ENCODE measurements at regions not wholly inside any gene's neighbourhood (a gene's known extent, or its start where the extent isn't known, plus 50 kb on each side); places are given as distances from the start of the nearest gene placed in this dataset.

DNA sequence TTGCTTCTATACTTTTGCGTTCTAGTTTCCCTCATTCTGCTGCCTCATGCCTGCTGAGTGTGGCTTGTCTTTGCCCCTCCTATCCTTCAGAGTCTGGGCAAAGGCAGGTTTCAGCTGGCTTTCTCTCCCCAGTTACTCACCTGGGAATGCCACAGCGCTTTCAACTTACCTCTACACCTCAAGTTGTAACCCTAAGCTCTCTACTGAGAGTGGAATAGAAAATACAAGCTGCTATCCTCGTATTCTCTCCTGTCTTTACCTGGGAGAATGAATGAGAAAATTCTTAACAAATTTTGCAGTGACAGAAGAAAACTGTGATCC, 316.3 kb upstream of the KLF12 start:
- DNase-seq = no peak

DNA sequence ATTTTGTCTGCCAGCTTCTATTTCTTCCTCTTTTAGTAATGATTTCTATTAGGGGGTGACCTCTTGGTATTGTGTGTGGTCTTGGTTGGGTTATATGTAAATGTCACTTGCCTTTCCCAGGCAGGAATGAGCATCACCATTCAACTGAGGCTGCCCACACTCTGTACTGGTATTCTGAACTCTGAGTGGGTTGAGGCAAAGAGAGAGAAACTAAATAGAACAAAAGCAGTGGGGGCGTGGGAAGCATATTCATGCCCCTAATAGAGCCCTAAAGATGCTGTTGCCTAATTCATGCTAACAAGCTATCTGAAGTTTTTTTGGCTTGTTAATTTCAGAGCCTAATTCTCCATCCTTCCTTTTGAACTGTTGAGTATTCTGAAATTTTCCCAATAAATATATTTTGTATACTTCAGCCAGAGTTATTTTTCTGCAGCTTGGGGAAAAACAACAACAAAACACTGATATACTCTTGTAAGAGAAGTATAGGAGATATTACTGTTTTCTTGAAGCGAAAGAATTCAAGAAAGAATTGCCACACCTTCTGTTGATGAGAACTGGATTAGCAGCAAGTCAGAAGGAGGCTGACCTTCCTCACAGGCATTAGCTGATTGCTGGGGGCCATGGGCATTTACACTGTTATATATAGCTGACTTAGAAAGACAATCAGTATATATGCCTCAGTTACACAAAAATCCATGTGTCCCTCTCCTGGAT, 315.8 kb upstream of the KLF12 start:
- no peak for DNase-seq

DNA sequence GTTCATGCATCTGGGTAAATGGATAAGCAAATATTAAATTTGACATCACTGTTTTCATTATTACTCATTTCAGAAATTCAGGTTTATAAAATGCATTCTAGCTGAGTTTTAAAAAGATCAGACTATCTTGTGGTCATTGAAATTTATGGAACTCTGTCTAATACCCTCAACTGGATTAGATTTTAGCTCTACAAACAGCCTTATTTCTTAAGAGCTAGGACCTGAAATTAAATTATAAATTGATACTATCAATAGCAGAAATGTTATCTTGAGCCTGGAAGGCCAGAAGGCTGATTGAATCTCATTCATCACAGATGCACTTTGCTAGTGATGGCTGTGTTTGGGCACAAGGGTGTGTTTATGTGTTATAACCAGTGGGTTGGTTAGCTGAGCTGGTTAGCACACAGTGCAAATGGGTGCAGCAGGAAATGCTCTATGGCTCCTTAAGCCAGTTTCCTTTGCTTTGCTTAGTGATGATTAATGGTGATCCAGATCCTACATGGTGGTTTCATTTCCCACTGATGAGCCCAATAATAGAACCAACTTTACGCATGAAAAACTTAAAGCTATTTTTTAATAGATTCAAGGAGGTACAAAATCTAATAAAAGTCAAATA, 310.8 kb upstream of the KLF12 start:
- no peak for DNase-seq

DNA sequence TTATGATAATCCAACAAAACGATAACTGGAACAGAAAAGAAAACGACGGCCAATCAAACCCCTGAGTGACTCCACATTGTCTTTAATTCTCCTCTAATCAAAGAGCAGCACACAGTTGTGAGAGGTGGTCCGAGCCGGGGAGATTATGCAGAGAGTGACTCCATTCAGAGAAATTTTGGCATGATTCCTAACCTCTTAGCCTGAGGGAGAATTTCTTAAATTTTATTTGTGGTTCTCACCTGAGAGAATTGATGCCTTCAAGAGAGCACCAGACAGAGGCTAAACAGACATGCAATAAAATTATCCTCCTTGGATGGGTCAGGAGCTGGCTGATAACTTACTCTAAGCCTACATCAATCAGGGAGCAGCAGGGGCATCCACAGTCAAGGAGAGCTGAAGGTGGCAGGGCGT, 310.0 kb upstream of the KLF12 start:
- no peak for DNase-seq

DNA sequence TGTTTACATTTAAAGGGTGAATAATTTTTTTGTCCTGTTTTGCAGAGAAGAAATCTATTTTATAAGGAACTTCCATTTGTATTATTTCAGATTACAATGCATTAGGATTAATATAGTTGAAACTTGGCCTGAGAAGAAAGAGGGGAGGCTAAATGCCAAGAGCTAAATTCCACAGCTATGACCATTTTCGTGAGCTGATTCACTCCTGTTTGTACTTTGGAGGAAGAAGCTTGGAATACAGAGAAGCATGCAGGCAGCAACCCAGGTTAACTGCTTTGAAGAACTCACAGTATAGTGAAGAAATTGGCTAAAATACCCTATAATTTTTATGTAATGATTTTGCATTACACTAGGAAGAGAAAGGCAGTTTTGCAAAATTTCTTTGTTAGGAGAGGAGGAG, 309.4 kb upstream of the KLF12 start:
- DNase-seq = no peak

DNA sequence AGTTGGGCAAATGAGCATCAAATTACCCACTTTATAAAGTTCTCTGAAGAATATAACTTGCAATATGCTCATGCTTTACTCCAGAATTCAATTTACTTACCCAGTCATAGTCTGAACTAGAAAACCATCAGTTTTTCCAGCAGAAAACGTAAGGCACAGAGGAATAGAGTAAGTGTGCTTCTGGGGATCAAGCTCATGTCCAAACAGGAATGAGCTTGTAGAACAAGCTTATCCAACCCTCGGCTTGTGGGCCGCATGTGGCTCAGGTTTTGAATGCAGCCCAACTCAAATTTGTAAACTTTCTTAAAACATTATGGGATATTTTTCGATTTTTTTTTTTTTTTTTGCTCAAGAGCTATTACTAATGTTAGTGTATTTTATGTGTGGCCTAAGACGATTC, 308.5 kb upstream of the KLF12 start:
- DNase-seq = no peak

DNA sequence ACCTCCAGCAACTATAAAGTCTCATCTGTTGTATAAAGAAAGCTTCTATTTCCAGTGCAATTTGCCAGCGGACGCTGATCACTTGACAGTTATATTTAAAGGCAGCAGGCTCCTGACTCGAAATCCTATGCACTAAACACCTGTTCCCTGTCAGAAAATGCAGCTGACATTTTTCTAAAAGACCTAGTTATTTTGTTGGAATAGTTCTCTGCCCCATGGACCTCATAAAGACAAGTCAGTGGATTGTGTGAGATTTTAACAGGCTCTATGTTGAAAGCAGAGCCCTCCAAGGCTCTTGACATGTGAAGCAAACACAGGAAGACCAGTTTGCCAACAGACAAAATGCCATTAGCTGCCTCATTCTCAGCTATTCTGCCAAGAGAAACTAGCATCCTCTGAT, 304.7 kb upstream of the KLF12 start:
- no peak for DNase-seq

DNA sequence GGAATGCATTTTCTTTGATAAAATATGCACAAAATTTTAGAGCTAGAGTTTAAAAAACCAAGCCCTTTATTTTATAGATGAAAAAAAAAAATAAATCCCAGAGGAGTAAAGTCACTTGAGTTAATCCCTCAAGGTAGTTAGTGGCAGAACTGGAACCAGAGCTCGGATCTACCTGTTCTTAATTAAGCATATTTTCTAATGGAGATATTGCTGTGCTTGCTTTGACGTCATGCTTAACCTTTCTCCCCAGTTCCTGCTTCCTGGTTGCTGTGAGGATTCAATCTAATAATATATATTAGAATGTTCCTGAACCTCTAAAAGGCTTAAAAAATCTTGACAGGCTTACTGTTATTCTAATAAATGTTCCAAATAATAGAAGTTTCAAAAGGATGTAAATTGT, 300.6 kb upstream of the KLF12 start:
- no peak for DNase-seq

DNA sequence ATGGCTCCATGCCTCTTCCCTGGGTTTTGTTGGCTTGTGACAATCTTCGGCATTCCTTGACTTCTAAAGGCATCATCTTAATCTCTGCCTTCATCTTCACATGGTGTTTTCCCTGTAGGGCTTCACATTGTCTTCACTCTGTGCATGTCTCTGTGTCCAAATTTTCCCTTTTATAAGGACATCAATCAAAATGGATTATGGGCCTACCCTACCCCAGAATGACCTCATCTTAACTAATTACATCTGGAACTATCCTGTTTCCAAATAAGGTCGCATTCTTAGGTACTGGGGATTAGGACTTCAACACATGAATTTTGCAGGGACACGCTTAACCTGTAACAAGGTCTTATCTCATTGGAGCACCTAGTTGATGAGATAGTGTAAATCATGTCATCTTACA, 290.3 kb upstream of the KLF12 start:
- no peak for DNase-seq

DNA sequence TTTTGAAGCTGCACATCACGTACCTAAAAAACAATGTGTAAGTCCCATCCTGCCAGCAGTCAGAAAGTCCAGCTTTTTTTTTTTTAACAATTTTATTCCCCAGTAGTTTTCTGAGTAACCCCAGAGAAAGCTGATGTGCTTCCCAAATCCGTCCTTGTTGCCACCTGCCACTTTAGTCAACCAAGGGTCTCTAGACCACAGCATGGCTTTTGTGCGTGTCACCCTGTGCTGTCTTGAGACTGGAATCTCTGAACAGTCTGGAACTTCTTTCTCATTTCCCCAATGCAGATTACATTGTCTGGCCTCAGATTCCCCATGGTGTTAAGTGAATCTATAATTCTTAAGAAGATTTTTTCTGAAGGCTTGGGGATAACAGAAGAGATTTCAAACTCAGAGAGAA, 289.2 kb upstream of the KLF12 start:
- DNase-seq = no peak

DNA sequence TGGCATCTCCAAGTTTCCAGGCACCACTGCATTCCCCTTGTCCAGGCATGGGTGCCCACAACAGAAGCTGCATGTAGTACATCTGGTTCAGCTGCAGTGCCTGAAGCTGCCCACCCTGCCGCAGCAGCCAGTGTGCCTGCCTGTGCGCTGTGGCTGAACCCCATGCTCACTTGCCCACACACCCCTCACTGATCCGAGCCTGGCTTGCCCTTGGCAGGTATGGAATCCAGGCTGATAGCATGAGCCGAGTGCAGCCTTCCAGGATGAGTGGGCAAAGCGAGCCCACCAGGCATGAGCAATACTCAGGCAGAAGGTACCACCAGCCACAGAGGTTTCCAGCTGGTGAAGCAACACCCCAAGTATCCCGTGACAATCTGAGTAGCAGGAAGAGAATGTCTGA, 280.3 kb upstream of the KLF12 start:
- no peak for DNase-seq

DNA sequence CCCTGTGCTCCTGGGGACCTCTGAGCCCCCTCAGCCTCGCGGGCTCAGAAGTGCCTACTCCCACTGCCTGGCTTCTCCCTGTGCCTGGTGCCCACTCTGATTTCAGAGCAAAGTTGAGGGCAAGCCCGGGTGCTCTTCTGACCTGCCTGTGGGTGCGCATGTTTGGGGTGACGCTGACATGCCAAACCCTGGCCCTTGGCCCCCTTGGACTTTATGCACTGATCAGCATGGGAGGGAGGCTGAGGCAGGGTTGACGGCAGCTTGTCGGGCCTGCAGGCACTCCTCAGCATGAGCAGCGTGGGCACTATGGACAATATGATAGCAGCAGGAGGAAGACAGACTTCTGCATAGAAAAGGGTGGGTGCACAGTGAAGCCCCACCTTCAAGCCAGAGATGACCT, 279.3 kb upstream of the KLF12 start:
- no peak for DNase-seq

DNA sequence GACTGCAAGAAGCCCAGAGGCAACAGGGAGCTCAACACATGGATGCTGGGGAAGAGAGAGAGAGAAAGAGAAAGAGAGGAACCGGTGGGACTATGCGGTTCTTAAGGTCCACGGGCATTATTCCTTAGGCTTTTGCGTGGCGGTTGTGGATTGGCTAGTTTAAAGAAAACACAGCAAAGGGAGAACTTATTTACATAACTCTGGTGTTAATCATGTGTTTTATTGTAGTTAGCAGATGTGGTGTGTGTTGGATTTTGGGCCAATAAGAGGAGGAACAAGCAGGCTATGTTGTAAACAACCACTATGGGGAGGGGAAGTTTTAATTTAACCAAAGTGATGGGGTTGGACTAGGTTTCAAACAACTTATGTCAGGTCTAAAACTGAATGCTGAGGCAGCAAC, 275.3 kb upstream of the KLF12 start:
- no peak for DNase-seq

DNA sequence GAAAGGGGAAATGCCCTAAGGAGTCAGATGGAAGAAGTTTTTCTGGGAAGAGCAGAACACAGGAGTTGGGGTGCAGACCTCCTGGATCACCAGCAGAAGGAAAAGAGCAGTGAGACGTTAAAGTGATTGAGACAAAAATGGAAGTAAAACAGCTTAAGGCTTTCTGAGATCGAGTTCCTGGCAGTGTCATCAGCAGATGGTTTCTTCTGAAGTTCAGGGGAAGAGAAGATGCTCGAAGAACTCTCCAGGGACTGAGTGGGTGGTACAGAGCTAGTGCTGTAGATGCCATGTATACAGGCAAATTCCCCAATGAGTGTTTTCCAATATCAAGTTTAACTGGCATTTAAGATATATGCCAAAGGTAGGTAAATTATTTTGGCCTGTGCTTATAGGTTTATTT, 272.2 kb upstream of the KLF12 start:
- peak in 1 of 2 experiments; percentile 47 for DNase-seq

DNA sequence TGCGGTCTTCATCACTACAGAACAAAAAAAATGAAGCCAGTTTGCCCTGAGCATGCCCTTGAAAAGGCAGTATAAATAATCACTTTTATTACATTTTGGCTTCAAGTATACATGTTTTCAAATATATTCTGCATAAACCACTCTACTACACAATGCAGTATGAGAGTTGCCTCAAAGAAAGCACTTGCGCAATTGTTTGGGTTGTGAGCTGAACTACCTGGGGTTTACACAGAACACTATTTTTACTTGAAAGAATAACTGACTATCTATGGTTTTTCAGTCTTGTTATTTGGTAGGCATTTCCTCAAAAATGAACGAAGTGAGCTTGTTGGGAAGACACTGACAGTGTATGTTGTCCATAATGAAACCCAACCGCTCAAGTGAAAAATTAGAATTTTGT, 264.4 kb upstream of the KLF12 start:
- no peak for DNase-seq

DNA sequence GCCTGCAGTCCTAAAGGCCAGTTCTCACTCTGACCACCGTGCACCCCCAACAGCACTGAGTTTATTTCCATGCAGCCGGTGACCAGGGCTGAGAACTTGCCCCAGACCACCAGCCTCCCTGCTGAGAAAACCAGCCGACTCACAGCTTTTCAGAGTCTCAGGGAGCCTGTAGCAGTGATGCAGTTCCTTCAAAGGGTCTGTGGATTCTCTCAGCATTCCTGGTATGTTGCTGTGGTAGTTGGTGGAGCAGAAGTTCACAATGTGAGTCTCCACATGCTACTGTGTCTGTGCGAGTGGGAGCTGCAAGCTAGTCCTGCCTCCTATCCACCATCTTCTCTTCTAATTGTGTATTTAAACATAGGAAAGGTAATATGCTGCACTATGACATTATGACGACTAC, 254.9 kb upstream of the KLF12 start:
- no peak for DNase-seq

DNA sequence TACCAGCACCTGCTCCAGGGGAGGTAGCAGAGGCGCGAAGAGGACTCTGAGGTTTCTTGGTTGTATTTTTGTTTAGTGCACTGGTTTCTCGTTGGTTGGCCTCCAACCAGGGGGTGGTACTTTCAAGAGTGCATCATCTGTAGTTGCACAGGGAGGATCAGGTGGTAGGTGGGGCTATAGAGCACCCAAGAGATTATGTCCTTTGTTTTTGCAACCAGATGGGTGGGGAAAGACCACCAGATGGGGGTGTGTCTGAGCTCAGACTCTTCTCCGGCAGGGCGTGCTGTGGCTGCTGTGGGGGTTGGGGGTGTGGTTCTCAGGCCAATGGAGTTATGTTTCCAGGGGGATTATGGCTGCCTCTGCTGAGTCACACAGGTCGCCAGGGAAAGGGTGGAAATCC, 254.4 kb upstream of the KLF12 start:
- peak in 1 of 2 experiments; percentile 38 for DNase-seq

DNA sequence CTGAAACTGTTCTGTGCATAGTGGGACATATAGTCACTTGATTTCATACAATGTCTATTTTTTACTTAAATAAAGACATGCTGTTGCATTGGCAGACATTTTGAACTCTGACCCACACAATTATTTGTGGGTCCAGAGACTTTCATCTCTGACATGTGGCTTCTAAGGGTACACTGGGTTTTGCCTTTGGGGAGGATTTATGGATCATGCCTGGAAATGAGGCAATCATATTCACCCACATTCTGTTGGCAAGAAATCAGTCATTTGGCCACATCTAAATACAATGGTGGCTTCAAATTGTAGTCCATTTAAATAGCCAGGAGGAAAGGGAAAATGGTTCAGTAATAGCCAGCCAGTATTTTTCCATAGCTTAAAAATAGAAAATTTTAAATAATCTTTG, 238.3 kb upstream of the KLF12 start:
- DNase-seq = no peak

DNA sequence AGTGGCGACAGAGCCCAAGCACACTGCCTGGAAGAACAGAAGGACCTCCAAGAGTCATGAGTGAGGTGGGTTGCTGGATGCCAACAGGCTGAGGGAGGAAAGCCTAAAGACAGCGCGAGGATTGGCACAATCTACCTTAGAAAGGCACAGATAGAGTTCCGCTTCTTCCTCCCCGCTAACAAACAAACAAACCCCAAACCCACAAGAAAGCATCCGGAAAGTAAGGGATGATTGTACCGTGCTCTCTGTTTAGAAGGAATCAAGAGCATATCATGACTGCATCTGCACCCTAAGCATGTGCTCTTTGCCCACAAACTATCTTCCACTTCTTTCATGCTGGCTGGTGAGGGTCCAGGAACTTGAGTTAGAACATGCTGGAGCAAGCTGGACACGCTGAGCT, 233.0 kb upstream of the KLF12 start:
- DNase-seq = no peak

DNA sequence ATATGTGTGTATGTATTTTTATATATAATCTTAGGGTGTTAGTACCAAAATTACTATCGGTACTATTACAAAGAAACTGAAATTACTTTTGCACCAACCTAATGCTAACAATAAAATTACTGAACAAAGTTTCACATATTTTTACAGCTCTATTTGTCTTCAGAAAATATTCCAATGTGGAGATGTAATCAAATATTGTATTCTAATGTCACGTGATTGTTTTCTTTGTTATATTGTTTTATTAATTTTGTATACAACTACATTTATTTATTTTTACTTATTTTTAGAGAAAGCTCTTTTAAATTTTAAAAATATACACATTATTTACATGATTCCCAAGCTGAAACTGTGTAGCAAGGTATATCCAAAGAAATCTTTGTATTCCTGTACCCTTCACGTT, 227.1 kb upstream of the KLF12 start:
- DNase-seq = no peak

DNA sequence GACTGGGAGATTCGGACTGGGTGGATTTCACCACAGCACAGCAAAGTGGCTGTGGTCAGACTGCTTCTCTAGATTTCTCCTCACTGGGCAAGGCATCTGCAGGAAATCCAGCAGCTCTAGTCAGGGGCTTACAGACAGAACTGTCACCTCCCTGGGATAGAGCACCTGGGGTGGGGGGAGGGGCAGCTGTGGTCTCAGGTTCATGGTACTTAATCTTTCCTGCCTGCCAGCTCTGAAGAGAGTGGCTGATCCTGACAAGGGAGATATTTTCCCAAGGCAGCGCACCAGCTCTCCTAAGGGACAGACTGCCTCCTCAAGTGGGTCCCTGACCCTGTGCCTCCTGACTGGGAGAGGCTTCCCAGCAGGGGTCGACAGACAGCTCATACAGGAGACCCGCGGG, 212.8 kb upstream of the KLF12 start:
- no peak for DNase-seq

DNA sequence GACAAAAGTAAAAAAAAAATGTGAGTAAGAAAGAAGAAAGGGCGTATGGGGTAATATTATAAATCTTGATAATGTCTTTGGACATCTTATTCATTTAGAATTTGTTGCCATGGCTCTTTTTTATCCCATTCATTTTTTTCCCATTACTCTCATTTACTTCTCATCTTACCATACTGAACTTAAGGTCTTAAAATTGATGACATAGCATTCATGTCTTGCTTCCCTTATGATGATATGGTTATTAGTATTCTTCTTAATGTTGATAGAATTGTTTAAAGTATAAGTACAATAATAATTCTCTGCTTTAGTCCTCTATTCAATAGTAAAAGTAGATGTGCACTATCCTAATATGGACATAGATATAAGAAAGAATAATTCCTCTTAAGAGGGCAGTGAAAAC, 204.1 kb upstream of the KLF12 start:
- DNase-seq = no peak

DNA sequence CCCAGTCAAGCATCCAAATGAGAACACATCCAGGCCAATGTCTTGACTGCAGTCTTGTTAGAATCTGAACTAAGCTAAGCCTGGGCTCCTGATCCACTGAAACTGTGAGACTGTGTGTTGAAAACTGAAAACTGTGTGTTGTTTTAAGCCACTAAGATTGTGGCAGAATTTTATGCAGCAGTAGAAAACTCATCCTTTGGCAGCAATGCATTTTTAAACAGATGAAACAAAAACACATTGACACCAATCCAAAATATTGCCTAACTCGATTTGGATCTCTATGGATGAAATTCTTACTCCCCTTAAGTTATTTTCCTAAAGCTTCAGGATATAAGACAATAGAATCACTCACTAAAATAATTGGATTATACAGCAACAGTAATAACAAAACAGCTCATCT, 202.3 kb upstream of the KLF12 start:
- peak in 1 of 2 experiments; percentile 69 for DNase-seq

DNA sequence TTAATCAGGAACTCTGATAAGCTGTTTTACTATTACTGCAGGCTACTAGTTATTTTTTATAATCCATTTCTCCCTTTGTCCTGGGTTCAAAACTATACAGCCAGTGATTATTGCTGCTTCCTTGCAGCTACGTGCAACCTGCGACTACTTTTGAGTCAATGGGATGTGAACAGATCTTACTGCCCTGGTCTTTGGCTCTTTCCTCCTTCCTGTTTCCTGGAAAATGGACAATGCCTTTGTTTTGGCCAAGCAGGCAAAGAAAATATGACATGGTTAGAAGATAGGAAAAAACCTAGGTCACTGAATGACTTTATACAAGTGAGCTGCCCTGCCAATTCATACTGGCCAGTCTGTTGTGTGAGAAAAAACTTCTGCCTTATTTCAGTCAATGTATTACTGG, 201.2 kb upstream of the KLF12 start:
- DNase-seq = no peak

DNA sequence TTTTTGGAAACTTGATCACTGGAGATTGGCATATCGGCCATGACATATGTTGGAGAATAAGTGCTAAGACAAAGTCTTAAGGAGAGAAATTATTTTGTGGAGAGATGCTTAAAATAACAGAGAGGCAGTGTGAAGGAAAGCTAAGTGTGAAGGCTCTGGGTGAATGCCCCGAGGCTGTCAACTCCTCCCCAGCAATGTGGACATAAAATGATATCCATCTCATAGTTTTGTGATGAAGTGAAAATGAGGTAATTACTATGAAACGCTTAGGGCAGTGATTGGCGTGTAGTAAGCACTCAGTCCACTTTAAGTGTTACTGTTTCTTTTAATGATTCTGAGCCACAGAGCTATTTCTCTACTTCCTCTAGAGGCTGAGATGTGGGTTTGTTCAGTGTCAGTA, 195.8 kb upstream of the KLF12 start:
- DNase-seq = no peak
